Ovary (tissue), 3 donors: ENCODE measurements at regions not wholly inside any gene's neighbourhood (a gene's known extent, or its start where the extent isn't known, plus 50 kb on each side); places are given as distances from the start of the nearest gene placed in this dataset.

Experiments used
- CTCF ChIP-seq, 3 donors: fragments of 450-650 bp in 2 of 3; fragments of 200-600 bp in 1 of 3; IDR thresholded peaks; one replicate each; pipeline versions ENCODE4 v1.5.1 to v1.8.0; 2016 to 2022; ENCODE audit warnings: antibody characterized with exemption in 3 of 3, mild to moderate bottlenecking in 1 of 3
- POLR2A ChIP-seq: fragments of 450-650 bp; IDR thresholded peaks from one replicate; pipeline ENCODE4 v1.6.1; 2017; ENCODE audit warnings: antibody characterized with exemption, mild to moderate bottlenecking, moderate library complexity
- donor health status: DM: no; HTN: no; CAD: no.

DNA sequence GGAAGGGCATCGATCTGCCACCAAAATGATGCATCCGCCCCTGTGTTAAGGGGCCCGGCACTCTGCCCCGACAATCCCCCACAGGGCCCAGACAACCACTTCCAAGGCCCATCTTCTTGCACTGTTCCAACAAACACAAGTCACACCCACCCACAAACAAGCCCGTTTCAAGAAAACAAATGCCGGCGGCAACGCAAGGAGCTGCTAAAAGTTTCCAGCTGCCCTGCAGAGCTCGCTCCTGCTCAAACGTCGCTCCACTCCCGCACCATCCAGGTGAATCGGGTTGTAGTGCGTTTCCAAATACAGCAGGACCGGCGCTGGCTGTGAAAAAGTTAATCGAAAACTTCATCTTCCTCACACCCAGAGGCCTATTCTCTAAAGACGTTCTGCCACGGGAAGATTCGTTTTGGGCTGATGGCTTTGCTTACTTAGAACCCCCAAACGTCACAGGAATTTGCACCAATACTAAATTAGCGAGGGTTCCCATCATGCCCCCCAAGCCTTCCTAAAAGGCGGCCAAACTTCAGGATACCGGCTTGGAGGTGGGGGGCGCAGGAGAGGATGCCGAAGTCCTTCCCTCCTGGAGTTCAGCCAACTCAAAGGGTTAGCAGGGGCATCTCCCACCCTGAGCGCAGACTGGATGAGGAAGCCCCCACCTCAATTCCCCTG, 107.4 kb upstream of the DOCK9 start:
- TF ChIP-seq CTCF (IDR thresholded peaks at IDR 0.05) (no peak), POLR2A (no peak)
